ENCODE measurements at regions not wholly inside any gene's neighbourhood (a gene's known extent, or its start where the extent isn't known, plus 50 kb on each side); places are given as distances from the start of the nearest gene placed in this dataset.

- H3K4me1 Mint-ChIP-seq (ENCODE audit: low read depth): no peaks in the 10 kb centered on the region
- no peak overlapping the region for H3K27ac Mint-ChIP-seq
- H3K27me3 Mint-ChIP-seq: no peaks in the 10 kb centered on the region
- intact Hi-C loops (cut with micrococcal nuclease): no loop called here
- no peak overlapping the region for H3K4me3 Mint-ChIP-seq
- no peaks in the 10 kb centered on the region for H3K36me3 Mint-ChIP-seq (ENCODE audit: low read depth)
- H3K9me3 Mint-ChIP-seq: no peaks in the 10 kb centered on the region
These were observed 421.6 kb downstream of the ANXA1 start for GRCh38 chr9:73573235-73573634.

GRCh38 chr9:73575101-73576060 lies 423.7 kb downstream of the ANXA1 start:
- intact Hi-C loops (cut with micrococcal nuclease): no loop called here
- no peaks in the 10 kb centered on the region for H3K4me1 Mint-ChIP-seq (ENCODE audit: low read depth)
- H3K27me3 Mint-ChIP-seq: no peaks in the 10 kb centered on the region
- no peaks in the 10 kb centered on the region for H3K36me3 Mint-ChIP-seq (ENCODE audit: low read depth)
- no peak overlapping the region for H3K27ac Mint-ChIP-seq
- H3K9me3 Mint-ChIP-seq: no peaks in the 10 kb centered on the region
- H3K4me3 Mint-ChIP-seq: no peak overlapping the region

GRCh38 chr9:73577848-73578247 lies 426.2 kb downstream of the ANXA1 start:
- H3K36me3 Mint-ChIP-seq (ENCODE audit: low read depth): no peaks in the 10 kb centered on the region
- H3K4me1 Mint-ChIP-seq (ENCODE audit: low read depth): no peaks in the 10 kb centered on the region
- no peak overlapping the region for H3K27ac Mint-ChIP-seq
- H3K27me3 Mint-ChIP-seq: no peaks in the 10 kb centered on the region
- no peaks in the 10 kb centered on the region for H3K9me3 Mint-ChIP-seq
- no peak overlapping the region for H3K4me3 Mint-ChIP-seq
- intact Hi-C loops (cut with micrococcal nuclease): no loop called here

GRCh38 chr9:73579823-73580222 lies 428.2 kb downstream of the ANXA1 start:
- H3K9me3 Mint-ChIP-seq: no peaks in the 10 kb centered on the region
- intact Hi-C loops (cut with micrococcal nuclease): no loop called here

GRCh38 chr9:73583576-73583975 lies 431.9 kb downstream of the ANXA1 start:
- Mint-ChIP-seq H3K4me1 (ENCODE audit: low read depth) (no peaks in the 10 kb centered on the region), H3K4me3 (no peak overlapping the region), H3K9me3 (no peaks in the 10 kb centered on the region), H3K27me3 (no peaks in the 10 kb centered on the region), H3K36me3 (ENCODE audit: low read depth) (no peaks in the 10 kb centered on the region), H3K27ac (no peak overlapping the region)
- intact Hi-C loops (cut with micrococcal nuclease): no loop called here

More at GRCh38 chr9:73579823-73580222, 428.2 kb downstream of the ANXA1 start:
- Mint-ChIP-seq H3K27me3 (no peaks in the 10 kb centered on the region), H3K4me3 (no peak overlapping the region), H3K27ac (no peak overlapping the region), H3K36me3 (ENCODE audit: low read depth) (no peaks in the 10 kb centered on the region), H3K4me1 (ENCODE audit: low read depth) (no peaks in the 10 kb centered on the region)

GRCh38 chr9:73595036-73595545 lies 443.4 kb downstream of the ANXA1 start:
- Mint-ChIP-seq H3K4me1 (ENCODE audit: low read depth) (no peaks in the 10 kb centered on the region), H3K4me3 (no peak overlapping the region), H3K27me3 (no peaks in the 10 kb centered on the region), H3K9me3 (no peaks in the 10 kb centered on the region), H3K27ac (no peak overlapping the region), H3K36me3 (ENCODE audit: low read depth) (no peaks in the 10 kb centered on the region)
- intact Hi-C loops (cut with micrococcal nuclease): no loop called here

GRCh38 chr9:73596321-73596720 lies 444.7 kb downstream of the ANXA1 start:
- intact Hi-C loops (cut with micrococcal nuclease): no loop called here
- H3K4me3 Mint-ChIP-seq: no peak overlapping the region
- no peak overlapping the region for H3K27ac Mint-ChIP-seq
- H3K9me3 Mint-ChIP-seq: no peaks in the 10 kb centered on the region
- no peaks in the 10 kb centered on the region for H3K36me3 Mint-ChIP-seq (ENCODE audit: low read depth)
- no peaks in the 10 kb centered on the region for H3K4me1 Mint-ChIP-seq (ENCODE audit: low read depth)
- no peaks in the 10 kb centered on the region for H3K27me3 Mint-ChIP-seq

- no peaks in the 10 kb centered on the region for H3K9me3 Mint-ChIP-seq
- intact Hi-C loops (cut with micrococcal nuclease): no loop called here
- H3K27ac Mint-ChIP-seq: no peak overlapping the region
- H3K36me3 Mint-ChIP-seq (ENCODE audit: low read depth): no peaks in the 10 kb centered on the region
- H3K27me3 Mint-ChIP-seq: no peaks in the 10 kb centered on the region
- H3K4me1 Mint-ChIP-seq (ENCODE audit: low read depth): no peaks in the 10 kb centered on the region
- H3K4me3 Mint-ChIP-seq: no peak overlapping the region
These were observed 445.4 kb downstream of the ANXA1 start for GRCh38 chr9:73597039-73597438.

GRCh38 chr9:73597771-73598170 lies 446.1 kb downstream of the ANXA1 start:
- H3K4me1 Mint-ChIP-seq (ENCODE audit: low read depth): no peaks in the 10 kb centered on the region
- H3K9me3 Mint-ChIP-seq: no peaks in the 10 kb centered on the region
- H3K27me3 Mint-ChIP-seq: no peaks in the 10 kb centered on the region
- H3K36me3 Mint-ChIP-seq (ENCODE audit: low read depth): no peaks in the 10 kb centered on the region
- no peak overlapping the region for H3K27ac Mint-ChIP-seq
- no peak overlapping the region for H3K4me3 Mint-ChIP-seq
- intact Hi-C loops (cut with micrococcal nuclease): no loop called here

GRCh38 chr9:73609381-73609780 lies 457.7 kb downstream of the ANXA1 start:
- no peaks in the 10 kb centered on the region for H3K27me3 Mint-ChIP-seq
- H3K27ac Mint-ChIP-seq: no peak overlapping the region
- H3K4me1 Mint-ChIP-seq (ENCODE audit: low read depth): no peaks in the 10 kb centered on the region

GRCh38 chr9:73611032-73611431 lies 459.4 kb downstream of the ANXA1 start:
- H3K4me3 Mint-ChIP-seq: no peak overlapping the region
- H3K4me1 Mint-ChIP-seq (ENCODE audit: low read depth): no peaks in the 10 kb centered on the region
- H3K27me3 Mint-ChIP-seq: no peaks in the 10 kb centered on the region
- intact Hi-C loops (cut with micrococcal nuclease): no loop called here
- no peak overlapping the region for H3K27ac Mint-ChIP-seq
- no peaks in the 10 kb centered on the region for H3K36me3 Mint-ChIP-seq (ENCODE audit: low read depth)
- peaks cover 6% of the 10 kb centered on the region for H3K9me3 Mint-ChIP-seq

More at GRCh38 chr9:73609381-73609780, 457.7 kb downstream of the ANXA1 start:
- H3K4me3 Mint-ChIP-seq: no peak overlapping the region
- no peaks in the 10 kb centered on the region for H3K36me3 Mint-ChIP-seq (ENCODE audit: low read depth)
- peaks cover 6% of the 10 kb centered on the region for H3K9me3 Mint-ChIP-seq
- intact Hi-C loops (cut with micrococcal nuclease): no loop called here

GRCh38 chr9:73613092-73613701 lies 461.5 kb downstream of the ANXA1 start:
- Mint-ChIP-seq H3K4me1 (ENCODE audit: low read depth) (no peaks in the 10 kb centered on the region), H3K36me3 (ENCODE audit: low read depth) (no peaks in the 10 kb centered on the region), H3K9me3 (peaks cover 8% of the 10 kb centered on the region), H3K27me3 (no peaks in the 10 kb centered on the region), H3K27ac (no peak overlapping the region), H3K4me3 (no peak overlapping the region)
- intact Hi-C loops (cut with micrococcal nuclease): no loop called here

GRCh38 chr9:73615557-73615956 lies 463.9 kb downstream of the ANXA1 start:
- Mint-ChIP-seq H3K36me3 (ENCODE audit: low read depth) (no peaks in the 10 kb centered on the region), H3K4me3 (no peak overlapping the region), H3K4me1 (ENCODE audit: low read depth) (no peaks in the 10 kb centered on the region), H3K27me3 (no peaks in the 10 kb centered on the region), H3K9me3 (peaks cover 24% of the 10 kb centered on the region), H3K27ac (no peak overlapping the region)
- intact Hi-C loops (cut with micrococcal nuclease): no loop called here

GRCh38 chr9:73617586-73617985 lies 465.9 kb downstream of the ANXA1 start:
- Mint-ChIP-seq H3K4me1 (ENCODE audit: low read depth) (no peaks in the 10 kb centered on the region), H3K27ac (no peak overlapping the region), H3K4me3 (no peak overlapping the region), H3K9me3 (peaks cover 20% of the 10 kb centered on the region), H3K36me3 (ENCODE audit: low read depth) (no peaks in the 10 kb centered on the region), H3K27me3 (no peaks in the 10 kb centered on the region)
- intact Hi-C loops (cut with micrococcal nuclease): no loop called here
